ENCODE measurements at regions not wholly inside any gene's neighbourhood (a gene's known extent, or its start where the extent isn't known, plus 50 kb on each side); places are given as distances from the start of the nearest gene placed in this dataset.
A peak's percentile ranks its signal among the peaks of the same experiment; 100 is the strongest.

DNA sequence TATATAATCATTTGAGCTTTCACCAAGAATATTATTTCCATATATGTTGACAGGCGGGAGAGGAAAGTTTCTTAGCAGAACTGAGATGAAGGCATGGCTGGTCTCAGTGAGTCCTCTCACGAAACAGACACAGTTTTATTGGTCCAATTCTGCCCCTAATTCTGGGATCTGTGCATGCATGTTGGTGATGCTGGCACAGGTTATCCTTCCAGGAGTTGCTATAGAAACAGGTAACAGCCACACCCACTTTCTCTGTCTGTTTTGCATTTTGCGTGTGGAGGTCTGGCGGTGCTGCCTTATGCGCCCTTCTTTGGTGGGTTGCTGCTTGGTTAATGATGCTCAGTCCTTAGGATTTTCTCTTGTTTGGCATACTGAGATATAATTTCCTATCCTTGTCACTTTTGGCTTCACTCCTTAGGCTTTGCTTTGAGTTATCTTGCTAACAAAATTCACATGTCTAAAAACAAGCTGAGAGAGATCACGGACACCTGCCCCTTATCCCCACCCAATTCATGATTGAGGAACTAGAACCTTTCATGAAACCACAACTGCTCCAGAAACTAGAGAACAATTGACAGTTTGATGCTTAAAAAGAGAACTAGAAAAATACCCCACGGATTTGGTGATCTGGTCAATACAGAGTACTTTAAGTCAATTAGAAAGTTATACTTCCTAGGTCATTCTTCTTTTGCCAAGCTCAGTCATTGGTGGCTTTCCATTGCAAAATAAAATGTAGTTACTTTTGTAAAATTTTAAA lies 189.3 kb downstream of the FAT3 start:
- Histone ChIP-seq H3K4me3 (no peak overlapping the region), H3K9me3 (no peaks in the 10 kb centered on the region), H3K27me3 (no peaks in the 10 kb centered on the region), H3K36me3 (no peaks in the 10 kb centered on the region), H3K4me1 (peaks cover 0 to 3% of the 10 kb centered on the region in 2 donors), H3K27ac (peak overlapping the region; percentile 61 to 78)
- intact Hi-C loops (cut with DNase I): loop anchor here (10.0 kb wide), 3 partner anchors 189 to 1969 kb away; partner anchors contain the start of gene FAT3
- no peak for DNase-seq (ENCODE audit: low spot score in 2 of 2)
- TF ChIP-seq, protein P1, sequence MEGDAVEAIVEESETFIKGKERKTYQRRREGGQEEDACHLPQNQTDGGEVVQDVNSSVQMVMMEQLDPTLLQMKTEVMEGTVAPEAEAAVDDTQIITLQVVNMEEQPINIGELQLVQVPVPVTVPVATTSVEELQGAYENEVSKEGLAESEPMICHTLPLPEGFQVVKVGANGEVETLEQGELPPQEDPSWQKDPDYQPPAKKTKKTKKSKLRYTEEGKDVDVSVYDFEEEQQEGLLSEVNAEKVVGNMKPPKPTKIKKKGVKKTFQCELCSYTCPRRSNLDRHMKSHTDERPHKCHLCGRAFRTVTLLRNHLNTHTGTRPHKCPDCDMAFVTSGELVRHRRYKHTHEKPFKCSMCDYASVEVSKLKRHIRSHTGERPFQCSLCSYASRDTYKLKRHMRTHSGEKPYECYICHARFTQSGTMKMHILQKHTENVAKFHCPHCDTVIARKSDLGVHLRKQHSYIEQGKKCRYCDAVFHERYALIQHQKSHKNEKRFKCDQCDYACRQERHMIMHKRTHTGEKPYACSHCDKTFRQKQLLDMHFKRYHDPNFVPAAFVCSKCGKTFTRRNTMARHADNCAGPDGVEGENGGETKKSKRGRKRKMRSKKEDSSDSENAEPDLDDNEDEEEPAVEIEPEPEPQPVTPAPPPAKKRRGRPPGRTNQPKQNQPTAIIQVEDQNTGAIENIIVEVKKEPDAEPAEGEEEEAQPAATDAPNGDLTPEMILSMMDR (IDR thresholded peaks at IDR 0.05): no peak

DNA sequence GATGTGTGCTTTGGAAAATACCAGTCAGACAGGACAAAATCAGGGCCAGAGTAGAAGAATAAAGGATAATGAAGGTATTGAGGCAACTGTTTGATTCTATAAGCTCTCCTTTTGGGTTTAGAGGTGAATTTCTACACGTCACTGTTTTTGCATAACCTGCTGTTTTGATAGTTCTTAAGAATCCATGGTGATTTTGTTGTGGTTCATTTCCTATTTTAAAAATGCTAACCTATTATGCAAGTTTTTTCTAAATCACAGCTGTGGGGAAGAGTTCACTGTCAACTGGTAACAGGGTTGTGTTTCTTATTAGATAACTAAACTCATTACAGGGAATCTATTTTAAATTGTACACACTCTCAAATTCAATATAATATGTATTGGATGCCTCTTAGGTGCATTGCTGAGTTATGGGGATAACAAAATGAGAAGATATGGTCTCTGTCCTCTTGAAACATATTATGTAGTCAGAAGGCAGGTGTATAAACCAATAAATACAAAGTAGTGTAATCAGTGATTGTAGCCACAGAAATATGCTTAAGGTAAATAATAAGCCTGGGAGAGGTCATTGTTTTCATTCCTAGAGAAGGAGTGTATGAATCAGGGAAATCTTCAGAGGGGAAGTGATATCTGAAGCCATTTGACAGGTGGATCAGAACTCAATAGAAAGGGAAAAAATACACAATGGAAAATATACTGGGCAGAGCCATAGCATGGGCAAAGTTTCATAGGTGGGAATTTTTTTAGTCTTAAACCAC lies 192.5 kb downstream of the FAT3 start:
- no peak for DNase-seq (ENCODE audit: low spot score in 2 of 2)
- no peak overlapping the region for H3K27ac ChIP-seq
- H3K4me3 ChIP-seq: no peak overlapping the region
- no peaks in the 10 kb centered on the region for H3K36me3 ChIP-seq
- no peaks in the 10 kb centered on the region for H3K9me3 ChIP-seq
- intact Hi-C loops (cut with DNase I): loop anchor here (10.0 kb wide), 3 partner anchors 192 to 1972 kb away; partner anchors contain the start of gene FAT3
- TF ChIP-seq, protein P1 (IDR thresholded peaks at IDR 0.05): no peak
- H3K4me1 ChIP-seq: peaks cover 0 to 3% of the 10 kb centered on the region in 2 donors
- no peaks in the 10 kb centered on the region for H3K27me3 ChIP-seq

DNA sequence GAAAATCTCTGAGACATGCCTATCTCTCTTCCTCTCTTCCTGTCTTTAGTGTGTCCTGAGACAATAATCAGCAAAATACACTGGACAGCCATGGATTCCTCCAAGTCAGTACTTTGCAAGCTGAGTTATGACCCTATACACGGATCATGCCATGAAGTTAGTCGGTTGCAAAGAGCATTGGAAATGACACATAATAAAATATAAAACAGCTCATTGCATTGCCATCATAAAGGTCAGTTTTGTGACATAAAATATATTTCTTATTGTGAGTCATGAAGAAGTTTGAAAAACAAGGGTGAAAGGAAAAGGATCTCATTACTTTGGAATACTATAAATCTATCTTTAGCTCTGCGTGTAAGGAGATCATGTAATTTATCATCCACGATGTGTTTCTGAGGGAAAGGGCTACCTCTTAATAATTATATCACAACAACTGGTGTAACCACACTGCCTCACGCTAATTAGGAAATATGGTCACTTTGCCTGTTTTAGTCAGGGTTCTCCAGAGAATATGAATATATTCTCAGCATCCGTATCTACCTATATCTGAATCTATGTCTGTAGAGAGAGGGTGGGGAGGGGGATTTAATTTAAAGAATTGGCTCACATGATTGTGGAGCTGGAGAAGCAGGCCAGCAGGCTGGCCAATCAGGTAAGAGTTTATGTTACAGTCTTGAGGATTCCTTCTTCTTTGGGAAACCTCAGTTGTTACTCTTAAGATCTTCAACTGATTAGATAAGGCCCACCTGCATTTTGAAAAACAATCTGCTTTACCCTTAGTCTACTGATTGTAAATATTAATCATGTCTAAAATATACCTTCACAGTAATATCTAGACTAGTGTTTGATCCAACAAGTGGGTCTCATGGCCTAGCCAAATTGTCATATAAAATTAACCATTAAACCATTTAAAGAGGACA lies 198.8 kb downstream of the FAT3 start:
- no peak overlapping the region for H3K4me3 ChIP-seq
- H3K4me1 ChIP-seq: no peaks in the 10 kb centered on the region
- H3K27ac ChIP-seq: no peak overlapping the region
- TF ChIP-seq, protein P1 (IDR thresholded peaks at IDR 0.05): no peak
- no peaks in the 10 kb centered on the region for H3K9me3 ChIP-seq
- intact Hi-C loops (cut with DNase I): no loop called here
- no peaks in the 10 kb centered on the region for H3K36me3 ChIP-seq
- no peak for DNase-seq (ENCODE audit: low spot score in 2 of 2)
- H3K27me3 ChIP-seq: no peaks in the 10 kb centered on the region

DNA sequence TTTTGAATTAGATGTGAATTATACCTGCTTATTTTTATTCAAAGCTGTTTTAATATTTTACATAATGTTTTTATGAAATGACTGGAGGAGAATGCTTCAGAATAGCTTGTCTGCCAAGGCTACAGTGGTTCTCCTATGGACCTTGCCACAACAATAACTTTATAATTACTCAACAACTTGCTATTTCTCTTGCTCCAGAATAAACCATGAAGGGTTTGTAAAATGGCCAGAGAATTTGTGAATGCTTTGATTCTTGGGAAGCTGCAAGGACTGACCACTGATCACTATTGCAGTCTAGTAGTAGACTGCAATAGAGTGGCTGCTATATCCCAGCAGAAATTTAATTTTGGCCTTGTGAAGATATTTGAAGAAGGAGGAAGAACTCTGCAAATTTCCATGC lies 199.7 kb downstream of the FAT3 start:
- intact Hi-C loops (cut with DNase I): no loop called here
- H3K27ac ChIP-seq: no peak overlapping the region
- TF ChIP-seq, protein P1 (IDR thresholded peaks at IDR 0.05): no peak
- H3K9me3 ChIP-seq: no peaks in the 10 kb centered on the region
- H3K27me3 ChIP-seq: no peaks in the 10 kb centered on the region
- no peak overlapping the region for H3K4me3 ChIP-seq
- H3K4me1 ChIP-seq: no peaks in the 10 kb centered on the region
- H3K36me3 ChIP-seq: no peaks in the 10 kb centered on the region
- no peak for DNase-seq (ENCODE audit: low spot score in 2 of 2)

DNA sequence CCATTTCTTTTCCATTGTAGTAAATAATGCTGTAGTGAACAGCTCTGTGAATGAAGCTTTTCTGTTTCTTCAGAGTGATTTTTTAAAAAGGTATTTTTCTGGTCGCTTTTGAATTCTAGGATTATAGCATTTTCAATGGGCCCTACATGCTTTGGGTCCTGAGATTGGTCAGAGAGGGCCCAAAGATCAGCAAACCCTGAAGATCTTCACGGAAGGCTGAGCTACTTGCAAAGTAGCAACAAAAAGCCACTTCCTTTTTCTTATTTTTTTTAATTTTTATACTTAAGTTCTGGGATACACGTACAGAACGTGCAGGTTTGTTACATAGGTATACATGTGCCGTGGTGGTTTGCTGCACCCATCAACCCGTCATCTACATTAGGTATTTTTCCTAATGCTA lies 200.5 kb downstream of the FAT3 start:
- no peak overlapping the region for H3K27ac ChIP-seq
- intact Hi-C loops (cut with DNase I): no loop called here
- no peaks in the 10 kb centered on the region for H3K36me3 ChIP-seq
- TF ChIP-seq, protein P1 (IDR thresholded peaks at IDR 0.05): no peak
- no peaks in the 10 kb centered on the region for H3K4me1 ChIP-seq
- no peaks in the 10 kb centered on the region for H3K27me3 ChIP-seq
- no peak overlapping the region for H3K4me3 ChIP-seq
- no peak for DNase-seq (ENCODE audit: low spot score in 2 of 2)
- peaks cover 0 to 3% of the 10 kb centered on the region in 2 donors for H3K9me3 ChIP-seq

Data from ascending aorta (tissue), 2 donors.